ENCODE measurements at regions not wholly inside any gene's neighbourhood (a gene's known extent, or its start where the extent isn't known, plus 50 kb on each side); places are given as distances from the start of the nearest gene placed in this dataset.

- TF ChIP-seq POLR2A (IDR thresholded peaks at IDR 0.05) (no peak), CTCF (IDR thresholded peaks at IDR 0.05) (no peak)
- Histone ChIP-seq H3K4me3 (no peak overlapping the region), H3K9me3 (no peaks in the 10 kb centered on the region), H3K27me3 (no peaks in the 10 kb centered on the region), H3K4me1 (no peaks in the 10 kb centered on the region), H3K27ac (no peak overlapping the region), H3K36me3 (no peaks in the 10 kb centered on the region)
- 89 to 97% methylated on average over 3 of the region's 3 CpGs for WGBS, 2 donors
- DNase-seq = no peak
- intact Hi-C loops (cut with DNase I) = no loop called here
Observed at GRCh38 chr12:20175704-20176388, 192.5 kb upstream of the PDE3A start.

GRCh38 chr12:20181416-20182180 lies 186.7 kb upstream of the PDE3A start:
- TF ChIP-seq POLR2A (IDR thresholded peaks at IDR 0.05) (no peak), CTCF (IDR thresholded peaks at IDR 0.05) (no peak)
- no peak for DNase-seq
- 53 to 67% methylated on average over 2 of the region's 2 CpGs for WGBS, 2 donors
- H3K4me3 ChIP-seq = no peak overlapping the region
- H3K36me3 ChIP-seq = no peaks in the 10 kb centered on the region
- H3K9me3 ChIP-seq = no peaks in the 10 kb centered on the region
- no peaks in the 10 kb centered on the region for H3K27me3 ChIP-seq
- H3K4me1 ChIP-seq = no peaks in the 10 kb centered on the region
- H3K27ac ChIP-seq = no peak overlapping the region
- intact Hi-C loops (cut with DNase I) = no loop called here

GRCh38 chr12:20183563-20183962 lies 184.8 kb upstream of the PDE3A start:
- no peak overlapping the region for H3K27ac ChIP-seq
- intact Hi-C loops (cut with DNase I) = no loop called here

DNA sequence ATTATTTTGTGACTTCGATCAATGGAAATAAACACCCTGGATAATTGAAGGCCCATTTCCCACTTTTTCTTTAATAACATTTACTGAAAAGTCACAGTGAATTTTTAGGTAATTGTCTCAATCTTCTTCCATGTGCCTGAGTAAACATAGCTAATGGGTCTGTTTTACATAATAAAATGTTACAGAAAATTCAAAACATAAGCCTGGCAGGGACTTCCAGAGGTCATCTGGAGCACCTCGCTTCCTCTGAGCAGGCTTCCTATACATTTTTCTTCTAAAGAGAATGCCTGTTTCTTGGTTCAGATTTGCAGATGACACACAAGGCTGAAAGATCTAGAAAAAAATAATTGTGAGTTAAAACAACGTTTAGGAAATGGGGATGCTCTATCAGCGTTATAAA lies 183.8 kb upstream of the PDE3A start:
- Histone ChIP-seq H3K4me3 (no peak overlapping the region), H3K27ac (no peak overlapping the region), H3K9me3 (no peaks in the 10 kb centered on the region), H3K4me1 (no peaks in the 10 kb centered on the region), H3K36me3 (no peaks in the 10 kb centered on the region), H3K27me3 (no peaks in the 10 kb centered on the region)
- WGBS, 2 donors = 52 to 63% methylated on average over 4 of the region's 4 CpGs
- TF ChIP-seq POLR2A (IDR thresholded peaks at IDR 0.05) (no peak), CTCF (IDR thresholded peaks at IDR 0.05) (no peak)
- intact Hi-C loops (cut with DNase I) = no loop called here
- DNase-seq = no peak

More at GRCh38 chr12:20183563-20183962, 184.8 kb upstream of the PDE3A start:
- H3K4me3 ChIP-seq = no peak overlapping the region
- 45 to 67% methylated on average over 1 of the region's 1 CpG for WGBS, 2 donors
- H3K4me1 ChIP-seq = no peaks in the 10 kb centered on the region
- DNase-seq = no peak
- no peaks in the 10 kb centered on the region for H3K36me3 ChIP-seq
- H3K27me3 ChIP-seq = no peaks in the 10 kb centered on the region
- H3K9me3 ChIP-seq = no peaks in the 10 kb centered on the region
- no peak for TF ChIP-seq POLR2A (IDR thresholded peaks at IDR 0.05)
- TF ChIP-seq CTCF (IDR thresholded peaks at IDR 0.05) = no peak

DNA sequence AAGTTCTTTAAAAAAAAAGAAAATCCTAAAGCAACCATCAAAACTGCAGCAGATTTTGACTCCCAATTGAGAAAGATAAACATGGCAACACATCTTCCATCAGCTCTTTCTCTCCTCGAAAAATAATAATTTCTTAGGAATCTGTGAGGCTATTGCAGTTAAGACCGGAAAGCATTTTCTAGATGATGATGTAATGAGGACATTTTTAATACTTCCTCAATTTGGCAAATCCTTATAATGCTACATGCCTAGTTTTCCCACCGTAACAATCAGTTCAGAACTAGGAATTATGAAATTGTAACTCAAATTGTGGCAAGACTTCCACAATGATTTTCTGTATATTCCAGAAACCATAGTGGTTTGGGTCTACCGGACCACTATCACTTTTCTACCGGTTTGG lies 180.9 kb upstream of the PDE3A start:
- no peak overlapping the region for H3K4me3 ChIP-seq
- TF ChIP-seq POLR2A (IDR thresholded peaks at IDR 0.05) (no peak), CTCF (IDR thresholded peaks at IDR 0.05) (no peak)
- H3K27me3 ChIP-seq = no peaks in the 10 kb centered on the region
- intact Hi-C loops (cut with DNase I) = no loop called here
- no peaks in the 10 kb centered on the region for H3K36me3 ChIP-seq
- H3K4me1 ChIP-seq = no peaks in the 10 kb centered on the region
- WGBS, 2 donors = 68 to 75% methylated on average over 5 of the region's 5 CpGs
- DNase-seq = no peak
- no peaks in the 10 kb centered on the region for H3K9me3 ChIP-seq
- no peak overlapping the region for H3K27ac ChIP-seq
